K562 (cell line): ENCODE measurements at regions not wholly inside any gene's neighbourhood (a gene's known extent, or its start where the extent isn't known, plus 50 kb on each side); places are given as distances from the start of the nearest gene placed in this dataset.

Source experiments
- ATAC-seq: fragments of 200-7000 bp; cut with Tn5 transposase; 3 replicates; pipeline ENCODE4 v1.9.1; 2020; ENCODE audit warnings: moderate library complexity
- BruUV-seq: library from RNA; stranded (reverse); fragments of 400-500 nt; replicated peaks from 2 replicates; lab custom pipeline; 2021; lab: Mats Ljungman, UMichigan
- CTCF ChIA-PET: fragments of 300-600 bp; formaldehyde crosslinking; extraction: SDS; loops from one replicate; lab custom pipeline; 2021; ENCODE audit warnings: low intra/inter-chr PET ratio; lab: Yijun Ruan, JAX
- POLR2A ChIA-PET: fragments of 300-600, 350-650 bp; sonication (Branson Sonifier 250); formaldehyde crosslinking; extraction: SDS; loops from one replicate; lab custom pipeline; 2021; ENCODE audit warnings: antibody characterized with exemption, inconsistent platforms; lab: Yijun Ruan, JAX
- DNase-seq, 4 experiments: peaks; one replicate each; pipeline versions ENCODE4 v3.0.0 to v3.0.0-alpha.2; 2011 to 2018; ENCODE audit warnings: low spot score in 3 of 4, mixed read lengths in 3 of 4; ENCODE audit errors: extremely low read depth in 1 of 4
- FAIRE-seq: peaks from 2 replicates; lab custom pipeline; 2011; peaks lifted over from hg19 to GRCh38; lab: Jason Lieb, UNC
- H2AFZ ChIP-seq: 2 replicates; pipeline ENCODE4 v1.6.0; 2011; ENCODE audit warnings: low read depth, low read length, control low read depth, inconsistent platforms
- H3K27ac ChIP-seq: fragments of 200-600 bp; 3 replicates; pipeline ENCODE4 v1.8.0; 2011; ENCODE audit warnings: low read depth, mild to moderate bottlenecking, control low read depth, inconsistent platforms, low read length, moderate library complexity, mixed read lengths; ENCODE audit errors: extremely low read depth
- H3K27me3 ChIP-seq, 2 experiments: fragments of 300-600 bp in 1 of 2; 2 replicates in 1 of 2; 3 replicates in 1 of 2; pipeline versions ENCODE4 v1.6.0 to v1.8.0; 2011; ENCODE audit warnings: inconsistent platforms in 2 of 2, low read length in 2 of 2, mild to moderate bottlenecking in 1 of 2, mixed read lengths in 1 of 2, moderate library complexity in 1 of 2; ENCODE audit not compliant: control insufficient read depth in 2 of 2, insufficient read depth in 2 of 2
- H3K36me3 ChIP-seq: fragments of 300-600 bp; 3 replicates; pipeline ENCODE4 v1.8.0; 2011; ENCODE audit warnings: mild to moderate bottlenecking, low read length, inconsistent platforms; ENCODE audit not compliant: control insufficient read depth, insufficient read depth
- H3K4me1 ChIP-seq, 2 experiments: fragments of 200-600 bp in 1 of 2; replicated peaks in 1 of 2; 2 replicates in 1 of 2; 3 replicates in 1 of 2; pipeline versions ENCODE4 v1.5.1 to v1.8.0; 2011; ENCODE audit warnings: inconsistent platforms in 2 of 2, low read length in 2 of 2, mild to moderate bottlenecking in 1 of 2, mixed read lengths in 1 of 2, moderate library complexity in 1 of 2; ENCODE audit not compliant: control insufficient read depth in 2 of 2, insufficient read depth in 2 of 2
- H3K4me2 ChIP-seq: 2 replicates; pipeline ENCODE4 v1.6.1; 2011; ENCODE audit warnings: low read length, control low read depth, inconsistent platforms, mixed read lengths; ENCODE audit not compliant: insufficient read depth
- H3K4me3 ChIP-seq: fragments of 200-600 bp; sonication (generic), shearing (Covaris generic); 2 replicates; pipeline ENCODE4 v1.5.1; 2016; ENCODE audit warnings: control low read depth, inconsistent platforms
- H3K79me2 ChIP-seq: fragments of 200-600 bp; 3 replicates; pipeline ENCODE4 v1.8.0; 2011; ENCODE audit warnings: low read length, inconsistent platforms; ENCODE audit not compliant: control insufficient read depth, insufficient read depth
- H3K9ac ChIP-seq, 2 experiments: 2 replicates each; pipeline versions ENCODE4 v1.6.0 to v1.6.1; 2011; ENCODE audit warnings: low read depth in 2 of 2, low read length in 2 of 2, control low read depth in 1 of 2, inconsistent platforms in 1 of 2, mild to moderate bottlenecking in 1 of 2, mixed read lengths in 1 of 2; ENCODE audit not compliant: insufficient read depth in 1 of 2
- H3K9me1 ChIP-seq: one replicate; pipeline ENCODE4 v1.6.0; 2011; ENCODE audit warnings: inconsistent platforms, mild to moderate bottlenecking, low read length, moderate library complexity; ENCODE audit not compliant: control insufficient read depth, insufficient read depth
- H3K9me3 ChIP-seq: replicated peaks from 2 replicates; pipeline ENCODE4 v1.5.1; 2011; ENCODE audit warnings: low read depth, low read length, inconsistent platforms; ENCODE audit not compliant: control insufficient read depth, insufficient read depth
- H4K20me1 ChIP-seq: replicated peaks from 2 replicates; pipeline ENCODE4 v1.6.1; 2011; ENCODE audit warnings: low read length, inconsistent platforms, mixed read lengths; ENCODE audit not compliant: control insufficient read depth, insufficient read depth
- E2F4 ChIP-seq: sonication (generic); formaldehyde crosslinking; IDR thresholded peaks from 2 replicates; pipeline ENCODE4 v1.8.0; 2022; ENCODE audit warnings: mild to moderate bottlenecking, low read depth, missing genetic modification reagents
- FOXA3 ChIP-seq, 2 experiments: fragments of 450-650 bp in 1 of 2; sonication (generic) in 1 of 2; formaldehyde crosslinking; IDR thresholded peaks in 1 of 2; conservative IDR thresholded peaks in 1 of 2; 2 replicates each; pipeline versions ENCODE4 v1.4.0 to v1.8.0; 2020 to 2022; ENCODE audit warnings: mild to moderate bottlenecking in 2 of 2, missing genetic modification reagents in 1 of 2
- KDM2B ChIP-seq: fragments of 250-450 bp; sonication (Bioruptor Pico); IDR thresholded peaks from 2 replicates; pipeline ENCODE4 v1.8.0; 2021; ENCODE audit warnings: mild to moderate bottlenecking, moderate library complexity
- NRF1 ChIP-seq, 2 experiments: fragments of 450-650 bp; IDR thresholded peaks in 1 of 2; conservative IDR thresholded peaks in 1 of 2; 2 replicates each; pipeline ENCODE4 v1.6.1; 2014; ENCODE audit warnings: mild to moderate bottlenecking in 2 of 2
- STAT5A ChIP-seq: IDR thresholded peaks from 2 replicates; pipeline ENCODE4 v1.6.1; 2012; ENCODE audit warnings: low read length, inconsistent platforms, borderline replicate concordance
- ZC3H8 ChIP-seq: fragments of 450-650 bp; IDR thresholded peaks from 2 replicates; pipeline ENCODE4 v1.6.1; 2017
- ZNF347 ChIP-seq: fragments of 450-650 bp; formaldehyde crosslinking; IDR thresholded peaks from 2 replicates; pipeline ENCODE4 v1.4.0; 2020; ENCODE audit warnings: low read depth, mild to moderate bottlenecking, moderate library complexity
- WGBS: fragments of 100-300 bp; shearing (Covaris generic); methylation state at CpG from one replicate; pipeline ENCODE4 v1.1.6; 2016; ENCODE audit warnings: low coverage, mixed read lengths; ENCODE audit not compliant: insufficient coverage; ENCODE audit errors: missing lambda C conversion rate; 5-methylcytosine and 5-hydroxymethylcytosine counted together
- in situ Hi-C: fragments of 300-500 bp; cut with MboI; formaldehyde crosslinking; loops from 4 replicates; pipeline ENCODE4 v1.15.0; 2018; ENCODE audit warnings: inconsistent platforms, mixed read lengths
- intact Hi-C: fragments of 100-400 bp; cut with micrococcal nuclease; formaldehyde crosslinking; loops from 2 replicates; pipeline ENCODE4 v1.14.2; 2022
- TF ChIP-seq, protein P1 (sequence below): fragments of 450-650 bp; IDR thresholded peaks from 2 replicates; pipeline ENCODE4 v1.6.1; 2018; ENCODE audit not compliant: partially characterized antibody
- TF ChIP-seq, protein P2 (sequence below): fragments of 250-450 bp; sonication (Bioruptor Pico); IDR thresholded peaks from 2 replicates; pipeline ENCODE4 v1.5.0; 2020; ENCODE audit warnings: mild to moderate bottlenecking
- TF ChIP-seq, protein P3 (sequence below): fragments of 450-650 bp; formaldehyde crosslinking; IDR thresholded peaks from 2 replicates; pipeline ENCODE4 v1.4.0; 2020; ENCODE audit warnings: mild to moderate bottlenecking, moderate library complexity

DNA sequence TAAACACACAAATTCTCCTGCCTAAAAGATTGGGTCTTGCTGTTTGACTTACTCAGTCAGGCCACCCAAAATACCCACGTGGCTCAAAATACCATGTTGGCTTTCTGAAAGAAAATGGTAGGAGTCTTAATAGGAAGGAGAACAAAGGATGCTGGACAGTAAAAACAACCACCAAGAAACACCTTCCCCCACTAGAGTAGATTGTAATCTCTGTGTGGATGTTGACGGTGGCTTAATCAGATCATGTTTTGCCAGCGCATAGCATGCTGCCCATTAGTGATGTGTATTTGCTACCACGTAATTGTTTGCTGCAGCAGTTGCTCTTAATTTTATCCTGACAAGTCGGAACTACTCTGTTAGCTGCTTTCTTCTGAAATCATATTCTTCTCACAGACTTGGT, 1229.3 kb upstream of the SLC10A2 start:
- Histone ChIP-seq H3K36me3 (no peaks in the 10 kb centered on the region), H2AFZ (no peak overlapping the region), H3K4me3 (no peak overlapping the region), H3K4me1 (no peaks in the 10 kb centered on the region), H3K27me3 (no peaks in the 10 kb centered on the region), H3K79me2 (no peaks in the 10 kb centered on the region), H3K9me3 (no peaks in the 10 kb centered on the region), H3K27ac (no peak overlapping the region)
- ATAC-seq (no peak), DNase-seq (no peak), FAIRE-seq (no peak)
- in situ Hi-C loops, result no loop called here
- intact Hi-C loops, result no loop called here
- no TSS peak for BruUV-seq
- POLR2A ChIA-PET, result no interaction called here
- no peak for TF ChIP-seq E2F4 (CRISPR knock-in tag)
- TF ChIP-seq, protein P1, sequence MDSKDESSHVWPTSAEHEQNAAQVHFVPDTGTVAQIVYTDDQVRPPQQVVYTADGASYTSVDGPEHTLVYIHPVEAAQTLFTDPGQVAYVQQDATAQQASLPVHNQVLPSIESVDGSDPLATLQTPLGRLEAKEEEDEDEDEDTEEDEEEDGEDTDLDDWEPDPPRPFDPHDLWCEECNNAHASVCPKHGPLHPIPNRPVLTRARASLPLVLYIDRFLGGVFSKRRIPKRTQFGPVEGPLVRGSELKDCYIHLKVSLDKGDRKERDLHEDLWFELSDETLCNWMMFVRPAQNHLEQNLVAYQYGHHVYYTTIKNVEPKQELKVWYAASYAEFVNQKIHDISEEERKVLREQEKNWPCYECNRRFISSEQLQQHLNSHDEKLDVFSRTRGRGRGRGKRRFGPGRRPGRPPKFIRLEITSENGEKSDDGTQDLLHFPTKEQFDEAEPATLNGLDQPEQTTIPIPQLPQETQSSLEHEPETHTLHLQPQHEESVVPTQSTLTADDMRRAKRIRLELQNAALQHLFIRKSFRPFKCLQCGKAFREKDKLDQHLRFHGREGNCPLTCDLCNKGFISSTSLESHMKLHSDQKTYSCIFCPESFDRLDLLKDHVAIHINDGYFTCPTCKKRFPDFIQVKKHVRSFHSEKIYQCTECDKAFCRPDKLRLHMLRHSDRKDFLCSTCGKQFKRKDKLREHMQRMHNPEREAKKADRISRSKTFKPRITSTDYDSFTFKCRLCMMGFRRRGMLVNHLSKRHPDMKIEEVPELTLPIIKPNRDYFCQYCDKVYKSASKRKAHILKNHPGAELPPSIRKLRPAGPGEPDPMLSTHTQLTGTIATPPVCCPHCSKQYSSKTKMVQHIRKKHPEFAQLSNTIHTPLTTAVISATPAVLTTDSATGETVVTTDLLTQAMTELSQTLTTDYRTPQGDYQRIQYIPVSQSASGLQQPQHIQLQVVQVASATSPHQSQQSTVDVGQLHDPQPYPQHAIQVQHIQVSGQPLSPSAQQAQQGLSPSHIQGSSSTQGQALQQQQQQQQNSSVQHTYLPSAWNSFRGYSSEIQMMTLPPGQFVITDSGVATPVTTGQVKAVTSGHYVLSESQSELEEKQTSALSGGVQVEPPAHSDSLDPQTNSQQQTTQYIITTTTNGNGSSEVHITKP, result no peak
- TF ChIP-seq, protein P2, sequence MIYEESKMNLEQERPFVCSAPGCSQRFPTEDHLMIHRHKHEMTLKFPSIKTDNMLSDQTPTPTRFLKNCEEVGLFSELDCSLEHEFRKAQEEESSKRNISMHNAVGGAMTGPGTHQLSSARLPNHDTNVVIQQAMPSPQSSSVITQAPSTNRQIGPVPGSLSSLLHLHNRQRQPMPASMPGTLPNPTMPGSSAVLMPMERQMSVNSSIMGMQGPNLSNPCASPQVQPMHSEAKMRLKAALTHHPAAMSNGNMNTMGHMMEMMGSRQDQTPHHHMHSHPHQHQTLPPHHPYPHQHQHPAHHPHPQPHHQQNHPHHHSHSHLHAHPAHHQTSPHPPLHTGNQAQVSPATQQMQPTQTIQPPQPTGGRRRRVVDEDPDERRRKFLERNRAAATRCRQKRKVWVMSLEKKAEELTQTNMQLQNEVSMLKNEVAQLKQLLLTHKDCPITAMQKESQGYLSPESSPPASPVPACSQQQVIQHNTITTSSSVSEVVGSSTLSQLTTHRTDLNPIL (CRISPR knock-in tag), result no peak
- TF ChIP-seq STAT5A, result no peak
- TF ChIP-seq FOXA3 (CRISPR knock-in tag; conservative IDR thresholded peaks at IDR 0.05 in 1 of 2, IDR thresholded peaks at IDR 0.05 in 1 of 2), result no peak
- no peak for TF ChIP-seq NRF1 (conservative IDR thresholded peaks at IDR 0.05 in 1 of 2, IDR thresholded peaks at IDR 0.05 in 1 of 2)
- no peak for TF ChIP-seq ZNF347 (CRISPR knock-in tag)
- TF ChIP-seq, protein P3, sequence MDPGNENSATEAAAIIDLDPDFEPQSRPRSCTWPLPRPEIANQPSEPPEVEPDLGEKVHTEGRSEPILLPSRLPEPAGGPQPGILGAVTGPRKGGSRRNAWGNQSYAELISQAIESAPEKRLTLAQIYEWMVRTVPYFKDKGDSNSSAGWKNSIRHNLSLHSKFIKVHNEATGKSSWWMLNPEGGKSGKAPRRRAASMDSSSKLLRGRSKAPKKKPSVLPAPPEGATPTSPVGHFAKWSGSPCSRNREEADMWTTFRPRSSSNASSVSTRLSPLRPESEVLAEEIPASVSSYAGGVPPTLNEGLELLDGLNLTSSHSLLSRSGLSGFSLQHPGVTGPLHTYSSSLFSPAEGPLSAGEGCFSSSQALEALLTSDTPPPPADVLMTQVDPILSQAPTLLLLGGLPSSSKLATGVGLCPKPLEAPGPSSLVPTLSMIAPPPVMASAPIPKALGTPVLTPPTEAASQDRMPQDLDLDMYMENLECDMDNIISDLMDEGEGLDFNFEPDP (CRISPR knock-in tag), result no peak
- no peak for TF ChIP-seq KDM2B (CRISPR knock-in tag)
- TF ChIP-seq ZC3H8, result no peak
- TF ChIP-seq, all 486 proteins: peak for 0
- Histone ChIP-seq H4K20me1 (no peaks in the 10 kb centered on the region), H3K9me1 (no peaks in the 10 kb centered on the region), H3K9ac (no peak overlapping the region), H3K4me2 (no peak overlapping the region)
- WGBS, result 0% methylated on average over 3 of the region's 5 CpGs
- CTCF ChIA-PET, result no interaction called here
